ENCODE measurements at regions not wholly inside any gene's neighbourhood (a gene's known extent, or its start where the extent isn't known, plus 50 kb on each side); places are given as distances from the start of the nearest gene placed in this dataset.

- dilution Hi-C loops (cut with MboI; ENCODE audit: extremely low pct_ligation_motif_present, low sequenced_read_pairs), result no loop called here
- BruUV-seq (replicated peaks), result no TSS peak
- no peaks in the 10 kb centered on the region for H3K36me3 ChIP-seq (ENCODE audit: control insufficient read depth in 2 of 2, extremely low read depth in 1 of 2, insufficient read depth in 2 of 2, low read length in 2 of 2)
- TF ChIP-seq MAX (IDR thresholded peaks at IDR 0.05; ENCODE audit: insufficient read depth, insufficient read length), result no peak
- peak in 1 of 2 donors; percentile 6 for TF ChIP-seq CTCF (IDR thresholded peaks at IDR 0.05; ENCODE audit: extremely low read depth in 1 of 2, insufficient read depth in 1 of 2, low read depth in 1 of 2, low read length in 2 of 2)
- TF ChIP-seq GATA2 (IDR thresholded peaks at IDR 0.05; ENCODE audit: insufficient read depth, insufficient read length, low read depth, low read length), result no peak
- peak; percentile 18 for TF ChIP-seq POLR2AphosphoS5 (IDR thresholded peaks at IDR 0.05; ENCODE audit: insufficient read depth, low read depth, low read length)
- TF ChIP-seq EZH2 (IDR thresholded peaks at IDR 0.05; ENCODE audit: borderline replicate concordance, low read depth, low read length, severe bottlenecking), result no peak
- TF ChIP-seq JUN (IDR thresholded peaks at IDR 0.05; ENCODE audit: borderline replicate concordance, insufficient read depth, insufficient read length, low read depth), result no peak
- no peak for TF ChIP-seq MYC (IDR thresholded peaks at IDR 0.05; ENCODE audit: low read depth, low read length)
- no peak for TF ChIP-seq POLR2A (IDR thresholded peaks at IDR 0.05; ENCODE audit: low read depth, low read length)
- TF ChIP-seq FOS (IDR thresholded peaks at IDR 0.05; ENCODE audit: borderline replicate concordance, insufficient read depth, low read length), result no peak
- no peaks in the 10 kb centered on the region for H4K20me1 ChIP-seq (replicated peaks; ENCODE audit: control insufficient read depth, extremely low read depth, insufficient read depth, low read length)
- POLR2A ChIA-PET, result no interaction called here
- peak overlapping the region; percentile 24 for H3K9ac ChIP-seq (replicated peaks; ENCODE audit: extremely low read depth, insufficient read depth, low read length)
- no peaks in the 10 kb centered on the region for H3K79me2 ChIP-seq (ENCODE audit: control insufficient read depth, insufficient read depth, low read length)
- H3K4me3 ChIP-seq (replicated peaks in 1 of 3; ENCODE audit: insufficient read depth in 1 of 3, low read depth in 1 of 3, low read length in 3 of 3), result peak overlapping the region in 2 of 3 experiments; percentile 40 to 44
- peak overlapping the region; percentile 45 for H3K4me2 ChIP-seq (ENCODE audit: insufficient read depth, low read length)
- H3K27me3 ChIP-seq (ENCODE audit: control insufficient read depth in 2 of 2, insufficient read depth in 2 of 2, low read length in 2 of 2), result no peaks in the 10 kb centered on the region
- H2AFZ ChIP-seq (ENCODE audit: low read depth, low read length), result peak overlapping the region; percentile 93
- FAIRE-seq (peak; percentile 37), DNase-seq (ENCODE audit: low read depth, low spot score) (peak; percentile 59)
- H3K27ac ChIP-seq (ENCODE audit: insufficient read depth, low read depth, low read length), result peak overlapping the region; percentile 5
- intact Hi-C loops (cut with micrococcal nuclease), result loop anchor here (1.0 kb wide), 2 partner anchors 12 to 18 kb away; no protein-coding TSS in a partner anchor
- CTCF ChIA-PET, result interaction anchor here (1.1 to 1.8 kb wide), 7 partner anchors 9 to 71 kb away, joined by 3 to 10 read pairs (median 4); no protein-coding TSS in a partner anchor
- H3K9me3 ChIP-seq (replicated peaks; ENCODE audit: control insufficient read depth, insufficient read depth, low read length), result no peaks in the 10 kb centered on the region
- no peaks in the 10 kb centered on the region for H3K9me1 ChIP-seq (replicated peaks; ENCODE audit: control insufficient read depth, extremely low read depth, insufficient read depth, low read length)
- peaks cover 22% of the 10 kb centered on the region for H3K4me1 ChIP-seq (ENCODE audit: control insufficient read depth, extremely low read depth, insufficient read depth, low read length)
Observed at GRCh38 chr6:17015551-17016381, 86.1 kb upstream of the STMND1 start.

All from endothelial cell of umbilical vein (primary cell).